SU-DHL-6 (cell line): ENCODE measurements at regions not wholly inside any gene's neighbourhood (a gene's known extent, or its start where the extent isn't known, plus 50 kb on each side); places are given as distances from the start of the nearest gene placed in this dataset.

ENCODE experiments used
- CTCF ChIP-seq: fragments of 200-600 bp; sonication (generic); IDR thresholded peaks from one replicate; pipeline ENCODE4 v1.5.1; 2017; ENCODE audit warnings: antibody characterized with exemption, mild to moderate bottlenecking, low read length, moderate library complexity; ENCODE audit not compliant: insufficient read depth, poor library complexity, severe bottlenecking
- EZH2phosphoT487 ChIP-seq: fragments of 200-600 bp; sonication (generic), shearing (Covaris generic); conservative IDR thresholded peaks from 2 replicates; pipeline ENCODE4 v1.6.1; 2018; ENCODE audit warnings: mild to moderate bottlenecking, antibody characterized with exemption, low read length, moderate library complexity, mixed read lengths

DNA sequence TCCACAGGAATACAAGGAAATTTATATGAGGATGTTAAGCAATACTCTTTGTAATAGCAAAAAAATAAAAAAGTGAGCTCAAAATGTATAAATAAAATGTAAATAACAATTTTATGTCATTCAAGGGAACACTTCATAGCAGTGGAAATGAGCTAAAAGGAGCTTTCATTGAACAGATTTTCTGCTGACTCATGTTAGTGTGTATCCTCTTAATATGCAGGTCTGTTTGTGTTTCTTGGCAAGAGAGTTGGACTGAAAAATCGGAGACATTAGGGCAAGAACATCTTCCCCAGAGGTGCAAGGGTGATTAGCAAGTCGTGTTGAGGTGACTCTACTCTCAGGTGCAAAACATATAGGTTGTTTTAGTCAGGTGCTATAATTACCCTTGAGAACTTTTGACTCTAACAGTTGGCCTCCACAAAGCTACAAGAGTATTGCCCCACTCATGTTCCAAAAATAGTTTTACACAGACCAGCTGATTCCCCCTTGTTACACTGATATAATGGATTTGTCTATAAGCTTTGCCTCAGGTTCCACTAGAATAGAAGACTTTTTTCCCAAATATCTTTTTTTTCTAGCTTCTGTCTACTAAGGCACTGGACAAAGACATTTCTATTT, 702.9 kb downstream of the TENT5A start:
- TF ChIP-seq CTCF: no peak
- TF ChIP-seq EZH2phosphoT487: no peak
